ENCODE measurements at regions not wholly inside any gene's neighbourhood (a gene's known extent, or its start where the extent isn't known, plus 50 kb on each side); places are given as distances from the start of the nearest gene placed in this dataset.

- TF ChIP-seq ZUFSP (CRISPR knock-in tag; IDR thresholded peaks at IDR 0.05; ENCODE audit: borderline replicate concordance): no peak
- no peak for TF ChIP-seq ZNF121 (CRISPR knock-in tag; IDR thresholded peaks at IDR 0.05)
- peak; percentile 81 for TF ChIP-seq ASH2L (IDR thresholded peaks at IDR 0.05; ENCODE audit: insufficient read length, low read depth, low read length)
- TF ChIP-seq CREM (IDR thresholded peaks at IDR 0.05): peak; percentile 68
- no peak for TF ChIP-seq CREM (CRISPR knock-in tag; IDR thresholded peaks at IDR 0.05)
- TF ChIP-seq, protein P1, sequence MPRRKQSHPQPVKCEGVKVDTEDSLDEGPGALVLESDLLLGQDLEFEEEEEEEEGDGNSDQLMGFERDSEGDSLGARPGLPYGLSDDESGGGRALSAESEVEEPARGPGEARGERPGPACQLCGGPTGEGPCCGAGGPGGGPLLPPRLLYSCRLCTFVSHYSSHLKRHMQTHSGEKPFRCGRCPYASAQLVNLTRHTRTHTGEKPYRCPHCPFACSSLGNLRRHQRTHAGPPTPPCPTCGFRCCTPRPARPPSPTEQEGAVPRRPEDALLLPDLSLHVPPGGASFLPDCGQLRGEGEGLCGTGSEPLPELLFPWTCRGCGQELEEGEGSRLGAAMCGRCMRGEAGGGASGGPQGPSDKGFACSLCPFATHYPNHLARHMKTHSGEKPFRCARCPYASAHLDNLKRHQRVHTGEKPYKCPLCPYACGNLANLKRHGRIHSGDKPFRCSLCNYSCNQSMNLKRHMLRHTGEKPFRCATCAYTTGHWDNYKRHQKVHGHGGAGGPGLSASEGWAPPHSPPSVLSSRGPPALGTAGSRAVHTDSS (CRISPR knock-in tag; conservative IDR thresholded peaks at IDR 0.05): no peak
- peak; percentile 58; the same call in 1 of the 2 replicates for TF ChIP-seq ZKSCAN8 (CRISPR knock-in tag; IDR thresholded peaks at IDR 0.05; ENCODE audit: borderline replicate concordance)
- TF ChIP-seq YY1 (IDR thresholded peaks at IDR 0.05; ENCODE audit: insufficient read depth, insufficient replicate concordance, low read depth, low read length): peak; percentile 62
- no peak; the same call in 1 of the 2 replicates for TF ChIP-seq ZNF652 (CRISPR knock-in tag; IDR thresholded peaks at IDR 0.05; ENCODE audit: borderline replicate concordance, low read depth)
- peak; percentile 91 for TF ChIP-seq CEBPG (CRISPR knock-in tag; IDR thresholded peaks at IDR 0.05)
- no peak for TF ChIP-seq ZNF780A (CRISPR knock-in tag; IDR thresholded peaks at IDR 0.05)
- no peak for TF ChIP-seq ZKSCAN5 (CRISPR knock-in tag; IDR thresholded peaks at IDR 0.05)
- no peak for TF ChIP-seq ZNF260 (CRISPR knock-in tag; IDR thresholded peaks at IDR 0.05; ENCODE audit: borderline replicate concordance, low read depth)
- TF ChIP-seq ZSCAN5A (CRISPR knock-in tag; IDR thresholded peaks at IDR 0.05; ENCODE audit: borderline replicate concordance): no peak
- no peak for TF ChIP-seq ZNF24 (IDR thresholded peaks at IDR 0.05)
- peak; percentile 97 for TF ChIP-seq MAFG (CRISPR knock-in tag; IDR thresholded peaks at IDR 0.05)
- no peak for TF ChIP-seq ZNF446 (CRISPR knock-in tag; IDR thresholded peaks at IDR 0.05)
- TF ChIP-seq FOXA1 (IDR thresholded peaks at IDR 0.05): peak; percentile 51; the same call in 1 of the 2 replicates
- peak; percentile 89 for TF ChIP-seq FOXA1 (CRISPR knock-in tag; IDR thresholded peaks at IDR 0.05)
- TF ChIP-seq GTF3A (CRISPR knock-in tag; conservative IDR thresholded peaks at IDR 0.05): no peak
- TF ChIP-seq SRSF9 (IDR thresholded peaks at IDR 0.05; ENCODE audit: borderline replicate concordance, insufficient read depth, low read depth, low read length, poor library complexity, severe bottlenecking): no peak
- no peak for TF ChIP-seq ZNF232 (CRISPR knock-in tag; IDR thresholded peaks at IDR 0.05; ENCODE audit: borderline replicate concordance)
- no peak for TF ChIP-seq SRF (IDR thresholded peaks at IDR 0.05; ENCODE audit: low read depth, low read length)
- TF ChIP-seq ZNF670 (CRISPR knock-in tag; IDR thresholded peaks at IDR 0.05; ENCODE audit: borderline replicate concordance): peak; percentile 69
- peak; percentile 76 for TF ChIP-seq NR2C2 (CRISPR knock-in tag; IDR thresholded peaks at IDR 0.05; ENCODE audit: borderline replicate concordance)
- TF ChIP-seq FOXC1 (CRISPR knock-in tag; IDR thresholded peaks at IDR 0.05; ENCODE audit: borderline replicate concordance): peak; percentile 47; the same call in 1 of the 2 replicates
- TF ChIP-seq HHEX (CRISPR knock-in tag; IDR thresholded peaks at IDR 0.05): no peak
- 0 out of 2 replicates have a peak, but pooled peaks have one; percentile 39 for TF ChIP-seq NFKBIZ (CRISPR knock-in tag; IDR thresholded peaks at IDR 0.05)
- TF ChIP-seq ZNF264 (CRISPR knock-in tag; IDR thresholded peaks at IDR 0.05): peak; percentile 45; the same call in 1 of the 2 replicates
Measured at GRCh38 chr17:14737984-14738651, 437.2 kb downstream of the HS3ST3B1 start (continued).

All from HepG2 (cell line).